ENCODE measurements at regions not wholly inside any gene's neighbourhood (a gene's known extent, or its start where the extent isn't known, plus 50 kb on each side); places are given as distances from the start of the nearest gene placed in this dataset.

DNA sequence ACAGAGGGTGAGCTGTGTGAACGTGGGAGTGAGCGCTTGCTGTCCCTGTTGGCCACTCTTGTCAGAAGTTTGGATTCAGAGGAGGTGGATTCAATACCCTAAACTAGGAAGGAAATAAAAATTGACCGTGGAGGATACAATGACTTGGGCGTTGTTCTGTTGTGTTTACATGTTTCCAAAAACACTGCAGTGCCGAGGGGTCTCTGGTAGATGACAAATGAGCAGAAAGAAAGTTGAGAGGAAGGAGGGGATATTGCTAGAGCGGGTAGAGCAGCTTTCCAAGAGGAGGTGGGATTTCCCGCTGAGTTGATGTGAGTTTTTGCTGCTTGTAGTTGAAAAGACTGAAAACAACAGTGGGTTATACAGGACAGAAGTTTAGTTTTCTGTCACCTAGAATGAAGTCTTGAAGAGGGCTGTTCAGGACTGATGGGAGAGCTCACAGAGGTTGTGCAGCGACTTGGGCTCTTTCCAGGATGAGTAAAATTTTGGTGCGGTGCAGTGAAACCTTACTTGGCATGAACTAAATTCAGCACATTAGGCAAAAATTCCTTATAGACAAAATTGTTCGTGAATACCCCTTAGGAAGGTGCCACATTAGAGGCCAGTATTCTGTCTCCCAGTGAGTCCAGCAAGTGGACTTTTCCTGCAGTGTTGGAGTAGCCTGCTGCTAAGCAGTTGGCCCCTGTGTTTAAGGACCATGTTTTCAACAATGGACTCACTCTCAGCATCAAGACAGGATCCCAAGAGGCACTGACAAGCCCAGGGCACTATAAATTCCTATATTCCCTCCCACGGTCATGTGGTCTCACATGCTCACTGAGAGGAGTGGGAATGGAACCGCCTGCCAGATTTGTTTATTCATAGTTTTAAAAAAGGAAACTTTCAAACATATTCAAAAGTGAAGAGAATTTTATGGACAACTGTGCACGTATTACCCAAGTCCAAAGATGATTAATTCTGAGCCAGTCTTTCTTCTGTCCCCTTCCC is 435.0 kb upstream of the C2CD4B start:
- H3K36me3 ChIP-seq, result no peaks in the 10 kb centered on the region
- H3K9me3 ChIP-seq, result no peaks in the 10 kb centered on the region
- no peak for DNase-seq
- no peak overlapping the region for H3K4me3 ChIP-seq
- WGBS, 5 donors, result 63 to 74% (median 71%) methylated on average over 13 of the region's 13 CpGs
- intact Hi-C loops (cut with DNase I; ENCODE audit: low total_unique reads), result no loop called here
- peaks cover 0 to 20% (median 9%) of the 10 kb centered on the region in 4 donors for H3K4me1 ChIP-seq
- H3K27me3 ChIP-seq, result no peaks in the 10 kb centered on the region
- H3K27ac ChIP-seq, result no peak overlapping the region
- TF ChIP-seq POLR2A (IDR thresholded peaks at IDR 0.05) (no peak), EP300 (IDR thresholded peaks at IDR 0.05) (no peak), POLR2AphosphoS5 (IDR thresholded peaks at IDR 0.05) (no peak)
- TF ChIP-seq, protein P1, sequence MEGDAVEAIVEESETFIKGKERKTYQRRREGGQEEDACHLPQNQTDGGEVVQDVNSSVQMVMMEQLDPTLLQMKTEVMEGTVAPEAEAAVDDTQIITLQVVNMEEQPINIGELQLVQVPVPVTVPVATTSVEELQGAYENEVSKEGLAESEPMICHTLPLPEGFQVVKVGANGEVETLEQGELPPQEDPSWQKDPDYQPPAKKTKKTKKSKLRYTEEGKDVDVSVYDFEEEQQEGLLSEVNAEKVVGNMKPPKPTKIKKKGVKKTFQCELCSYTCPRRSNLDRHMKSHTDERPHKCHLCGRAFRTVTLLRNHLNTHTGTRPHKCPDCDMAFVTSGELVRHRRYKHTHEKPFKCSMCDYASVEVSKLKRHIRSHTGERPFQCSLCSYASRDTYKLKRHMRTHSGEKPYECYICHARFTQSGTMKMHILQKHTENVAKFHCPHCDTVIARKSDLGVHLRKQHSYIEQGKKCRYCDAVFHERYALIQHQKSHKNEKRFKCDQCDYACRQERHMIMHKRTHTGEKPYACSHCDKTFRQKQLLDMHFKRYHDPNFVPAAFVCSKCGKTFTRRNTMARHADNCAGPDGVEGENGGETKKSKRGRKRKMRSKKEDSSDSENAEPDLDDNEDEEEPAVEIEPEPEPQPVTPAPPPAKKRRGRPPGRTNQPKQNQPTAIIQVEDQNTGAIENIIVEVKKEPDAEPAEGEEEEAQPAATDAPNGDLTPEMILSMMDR (IDR thresholded peaks at IDR 0.05), result no peak

DNA sequence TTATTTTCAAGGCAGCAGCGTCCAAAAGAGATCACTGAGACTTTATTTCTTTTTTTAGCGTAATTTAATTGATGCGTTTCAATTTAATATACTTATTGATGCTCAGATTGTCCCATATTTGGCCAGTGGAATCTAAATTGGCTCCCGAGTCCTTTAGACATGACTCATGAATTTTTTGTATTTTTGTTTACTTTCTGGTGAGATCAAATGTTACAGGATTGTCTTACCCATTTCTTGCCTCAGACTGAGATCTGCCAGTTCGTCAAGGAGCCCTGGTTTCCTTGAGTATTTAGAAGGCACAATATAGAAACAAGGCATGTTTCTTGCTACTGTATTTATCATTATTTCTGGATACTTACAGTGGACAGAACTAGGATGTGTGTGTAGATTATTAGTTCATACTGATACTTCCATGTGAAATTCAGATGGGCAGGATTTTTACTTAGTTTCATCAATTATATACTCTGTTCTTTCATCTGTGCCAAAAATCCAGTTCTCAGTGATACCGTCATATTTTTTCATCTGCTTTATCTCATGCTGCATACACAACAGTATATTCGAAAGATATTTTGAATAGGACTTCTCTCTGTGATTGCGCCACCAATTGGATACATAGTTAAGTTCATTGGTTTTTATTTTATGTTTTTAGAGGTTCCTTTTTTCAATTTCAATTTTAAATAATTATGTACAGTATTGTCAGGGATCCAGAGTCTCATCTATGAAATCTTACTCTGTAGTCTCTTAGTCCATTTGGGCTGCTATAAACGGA is 436.9 kb upstream of the C2CD4B start:
- Histone ChIP-seq H3K4me1 (peaks cover 0 to 27% (median 9%) of the 10 kb centered on the region in 4 donors), H3K9me3 (no peaks in the 10 kb centered on the region), H3K27ac (no peak overlapping the region), H3K27me3 (no peaks in the 10 kb centered on the region), H3K36me3 (no peaks in the 10 kb centered on the region), H3K4me3 (no peak overlapping the region)
- TF ChIP-seq, protein P1 (IDR thresholded peaks at IDR 0.05), result no peak
- TF ChIP-seq POLR2A (IDR thresholded peaks at IDR 0.05) (no peak), EP300 (IDR thresholded peaks at IDR 0.05) (no peak), POLR2AphosphoS5 (IDR thresholded peaks at IDR 0.05) (no peak)
- intact Hi-C loops (cut with DNase I; ENCODE audit: low total_unique reads), result no loop called here
- no peak for DNase-seq
- 76 to 84% (median 83%) methylated on average over 9 of the region's 9 CpGs for WGBS, 5 donors

DNA sequence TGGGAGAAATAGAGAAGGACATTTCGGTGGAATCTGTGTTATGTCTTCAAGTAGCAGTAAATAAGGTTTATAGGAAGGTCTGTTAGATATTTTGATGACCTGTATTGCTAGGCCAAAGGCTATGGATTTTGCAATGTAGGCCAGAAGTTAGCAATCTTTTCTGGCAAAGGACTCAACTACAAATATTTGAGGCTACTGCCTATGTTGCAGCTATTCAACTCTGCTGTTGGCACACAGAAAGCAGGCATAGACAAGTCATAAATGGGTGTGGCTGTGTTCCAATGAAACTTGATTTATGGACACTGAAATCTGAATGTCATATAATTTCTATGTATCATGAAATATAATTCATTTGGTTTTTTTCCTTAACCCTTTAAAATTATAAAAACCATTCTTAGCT is 438.7 kb upstream of the C2CD4B start:
- TF ChIP-seq POLR2AphosphoS5 (IDR thresholded peaks at IDR 0.05) (peak in 2 of 3 donors; percentile 44 to 62), POLR2A (IDR thresholded peaks at IDR 0.05) (no peak), EP300 (IDR thresholded peaks at IDR 0.05) (no peak)
- TF ChIP-seq, protein P1 (IDR thresholded peaks at IDR 0.05), result no peak
- no peak for DNase-seq
- Histone ChIP-seq H3K27me3 (no peaks in the 10 kb centered on the region), H3K36me3 (no peaks in the 10 kb centered on the region), H3K4me1 (peaks cover 0 to 30% (median 9%) of the 10 kb centered on the region in 4 donors), H3K9me3 (no peaks in the 10 kb centered on the region), H3K4me3 (no peak overlapping the region), H3K27ac (peak overlapping the region in 2 of 5 donors; percentile 11 to 47)
- intact Hi-C loops (cut with DNase I; ENCODE audit: low total_unique reads), result no loop called here
- WGBS, 5 donors, result 45 to 79% (median 59%) methylated on average over 1 of the region's 1 CpG

DNA sequence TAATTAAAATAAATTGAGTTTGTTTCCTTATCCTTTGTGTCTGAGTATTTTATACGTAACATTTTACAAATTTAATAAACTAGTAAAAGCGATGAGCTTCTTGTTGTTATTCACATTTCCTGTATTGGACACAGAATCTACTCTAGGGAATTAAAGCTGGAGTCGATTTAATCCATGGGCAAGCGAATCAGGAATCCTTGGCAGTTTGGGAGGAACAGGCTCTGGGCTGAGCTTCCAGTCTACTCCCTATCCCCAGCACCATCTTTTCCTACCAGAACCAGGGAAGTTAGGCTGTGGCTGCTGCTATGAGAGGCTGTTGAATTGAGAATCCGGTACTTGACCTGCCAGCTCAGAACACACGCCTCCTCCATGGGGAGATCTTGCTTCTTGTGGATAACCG is 437.3 kb upstream of the TPM1 start:
- DNase-seq, result no peak
- Histone ChIP-seq H3K36me3 (no peaks in the 10 kb centered on the region), H3K9me3 (no peaks in the 10 kb centered on the region), H3K27me3 (no peaks in the 10 kb centered on the region), H3K27ac (peak overlapping the region in 1 of 5 donors; percentile 27), H3K4me1 (peaks cover 0 to 34% (median 9%) of the 10 kb centered on the region in 4 donors), H3K4me3 (no peak overlapping the region)
- 77 to 88% (median 85%) methylated on average over 7 of the region's 7 CpGs for WGBS, 5 donors
- intact Hi-C loops (cut with DNase I; ENCODE audit: low total_unique reads), result no loop called here
- TF ChIP-seq POLR2A (IDR thresholded peaks at IDR 0.05) (no peak), POLR2AphosphoS5 (IDR thresholded peaks at IDR 0.05) (no peak), EP300 (IDR thresholded peaks at IDR 0.05) (no peak)
- TF ChIP-seq, protein P1 (IDR thresholded peaks at IDR 0.05), result no peak
